ENCODE measurements at regions not wholly inside any gene's neighbourhood (a gene's known extent, or its start where the extent isn't known, plus 50 kb on each side); places are given as distances from the start of the nearest gene placed in this dataset.

GRCh38 chr1:189374816-189375215 is 1102.8 kb downstream of the BRINP3 start:
- TF ChIP-seq CREB1 (IDR thresholded peaks at IDR 0.05; ENCODE audit: low read depth) (no peak), YY1 (IDR thresholded peaks at IDR 0.05; ENCODE audit: low read depth) (no peak), EGR1 (IDR thresholded peaks at IDR 0.05) (no peak), NFIC (IDR thresholded peaks at IDR 0.05) (no peak), TEAD4 (IDR thresholded peaks at IDR 0.05) (no peak), TAF1 (IDR thresholded peaks at IDR 0.05; ENCODE audit: low read depth) (no peak), ZBTB7A (IDR thresholded peaks at IDR 0.05; ENCODE audit: low read depth) (no peak)
- TF ChIP-seq, protein P1, sequence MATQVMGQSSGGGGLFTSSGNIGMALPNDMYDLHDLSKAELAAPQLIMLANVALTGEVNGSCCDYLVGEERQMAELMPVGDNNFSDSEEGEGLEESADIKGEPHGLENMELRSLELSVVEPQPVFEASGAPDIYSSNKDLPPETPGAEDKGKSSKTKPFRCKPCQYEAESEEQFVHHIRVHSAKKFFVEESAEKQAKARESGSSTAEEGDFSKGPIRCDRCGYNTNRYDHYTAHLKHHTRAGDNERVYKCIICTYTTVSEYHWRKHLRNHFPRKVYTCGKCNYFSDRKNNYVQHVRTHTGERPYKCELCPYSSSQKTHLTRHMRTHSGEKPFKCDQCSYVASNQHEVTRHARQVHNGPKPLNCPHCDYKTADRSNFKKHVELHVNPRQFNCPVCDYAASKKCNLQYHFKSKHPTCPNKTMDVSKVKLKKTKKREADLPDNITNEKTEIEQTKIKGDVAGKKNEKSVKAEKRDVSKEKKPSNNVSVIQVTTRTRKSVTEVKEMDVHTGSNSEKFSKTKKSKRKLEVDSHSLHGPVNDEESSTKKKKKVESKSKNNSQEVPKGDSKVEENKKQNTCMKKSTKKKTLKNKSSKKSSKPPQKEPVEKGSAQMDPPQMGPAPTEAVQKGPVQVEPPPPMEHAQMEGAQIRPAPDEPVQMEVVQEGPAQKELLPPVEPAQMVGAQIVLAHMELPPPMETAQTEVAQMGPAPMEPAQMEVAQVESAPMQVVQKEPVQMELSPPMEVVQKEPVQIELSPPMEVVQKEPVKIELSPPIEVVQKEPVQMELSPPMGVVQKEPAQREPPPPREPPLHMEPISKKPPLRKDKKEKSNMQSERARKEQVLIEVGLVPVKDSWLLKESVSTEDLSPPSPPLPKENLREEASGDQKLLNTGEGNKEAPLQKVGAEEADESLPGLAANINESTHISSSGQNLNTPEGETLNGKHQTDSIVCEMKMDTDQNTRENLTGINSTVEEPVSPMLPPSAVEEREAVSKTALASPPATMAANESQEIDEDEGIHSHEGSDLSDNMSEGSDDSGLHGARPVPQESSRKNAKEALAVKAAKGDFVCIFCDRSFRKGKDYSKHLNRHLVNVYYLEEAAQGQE (IDR thresholded peaks at IDR 0.05; ENCODE audit: low read depth): no peak

DNA sequence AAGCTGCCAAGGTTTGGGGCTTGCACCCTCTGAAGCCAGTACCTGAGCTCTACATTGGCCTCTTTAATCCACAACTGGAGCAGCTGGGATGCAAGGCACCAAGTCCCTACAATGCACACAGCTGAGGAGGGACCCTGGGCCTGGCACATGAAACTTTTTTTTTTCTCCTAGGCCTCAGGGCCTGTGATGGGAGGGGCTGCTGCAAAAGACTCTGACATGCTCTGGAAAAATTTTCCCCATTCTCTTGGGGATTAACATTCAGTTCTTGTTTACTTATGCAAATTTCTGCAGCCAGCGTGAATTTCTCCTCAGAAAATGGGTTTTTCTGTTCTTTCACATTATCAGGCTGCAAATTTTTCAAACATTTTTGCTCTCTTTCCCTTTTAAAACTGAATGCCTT is 1072.2 kb downstream of the BRINP3 start:
- no peak for TF ChIP-seq CEBPB (IDR thresholded peaks at IDR 0.05)
- no peak for TF ChIP-seq TCF12 (IDR thresholded peaks at IDR 0.05; ENCODE audit: low read depth)
- no peak for TF ChIP-seq NFIC (IDR thresholded peaks at IDR 0.05)

GRCh38 chr1:189409774-189410173 is 1067.9 kb downstream of the BRINP3 start:
- TF ChIP-seq NFIC (IDR thresholded peaks at IDR 0.05): no peak
- no peak for TF ChIP-seq CEBPB (IDR thresholded peaks at IDR 0.05)
- no peak for TF ChIP-seq RAD21 (IDR thresholded peaks at IDR 0.05; ENCODE audit: low read depth)
- TF ChIP-seq EGR1 (IDR thresholded peaks at IDR 0.05): no peak
- TF ChIP-seq, protein P1 (IDR thresholded peaks at IDR 0.05; ENCODE audit: low read depth): no peak
- TF ChIP-seq USF1 (IDR thresholded peaks at IDR 0.05): no peak
- TF ChIP-seq EP300 (IDR thresholded peaks at IDR 0.05; ENCODE audit: borderline replicate concordance): no peak
- TF ChIP-seq ZBTB7A (IDR thresholded peaks at IDR 0.05; ENCODE audit: low read depth): no peak
- TF ChIP-seq MAX (IDR thresholded peaks at IDR 0.05): no peak
- TF ChIP-seq YY1 (IDR thresholded peaks at IDR 0.05; ENCODE audit: low read depth): no peak
- no peak for TF ChIP-seq TEAD4 (IDR thresholded peaks at IDR 0.05)
- no peak for TF ChIP-seq CREB1 (IDR thresholded peaks at IDR 0.05; ENCODE audit: low read depth)
- no peak for TF ChIP-seq TCF12 (IDR thresholded peaks at IDR 0.05; ENCODE audit: low read depth)
- TF ChIP-seq TAF1 (IDR thresholded peaks at IDR 0.05; ENCODE audit: low read depth): no peak
- no peak for TF ChIP-seq FOXM1 (IDR thresholded peaks at IDR 0.05; ENCODE audit: borderline replicate concordance, low read depth)

DNA sequence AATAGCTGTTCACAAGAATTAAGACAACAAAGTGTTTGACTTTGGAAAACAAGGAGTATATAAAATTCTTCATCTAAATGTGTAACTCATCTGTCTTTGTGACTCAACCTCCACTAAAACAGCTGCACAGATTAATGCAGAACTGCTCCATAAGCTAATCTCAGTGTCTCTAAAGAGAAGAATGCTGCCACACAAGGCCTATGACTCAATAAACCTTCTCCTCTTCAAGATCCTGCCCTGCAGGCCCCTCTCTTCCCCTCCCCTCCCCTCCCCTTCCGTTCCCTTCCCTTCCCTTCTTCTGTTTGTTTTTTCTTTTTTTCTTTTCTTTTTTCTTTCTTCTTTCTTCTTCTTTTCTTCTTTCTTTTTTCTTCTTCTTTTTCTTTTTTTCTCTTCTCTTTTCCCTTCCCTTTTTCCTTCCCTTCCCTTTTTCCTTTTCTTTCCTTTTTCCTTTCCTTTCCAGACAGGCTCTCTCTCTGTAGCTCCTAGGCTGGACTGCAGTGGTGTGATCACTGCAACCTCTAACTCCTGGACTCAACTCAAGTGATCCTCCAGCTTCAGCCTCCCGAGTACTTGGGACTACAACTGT is 1052.8 kb downstream of the BRINP3 start:
- TF ChIP-seq CREB1 (IDR thresholded peaks at IDR 0.05; ENCODE audit: low read depth): no peak
- TF ChIP-seq, protein P1 (IDR thresholded peaks at IDR 0.05; ENCODE audit: low read depth): no peak
- TF ChIP-seq TEAD4 (IDR thresholded peaks at IDR 0.05): no peak
- no peak for TF ChIP-seq NFIC (IDR thresholded peaks at IDR 0.05)
- no peak for TF ChIP-seq MAX (IDR thresholded peaks at IDR 0.05)
- TF ChIP-seq EGR1 (IDR thresholded peaks at IDR 0.05): no peak
- TF ChIP-seq ZBTB7A (IDR thresholded peaks at IDR 0.05; ENCODE audit: low read depth): no peak
- no peak for TF ChIP-seq RAD21 (IDR thresholded peaks at IDR 0.05; ENCODE audit: low read depth)
- TF ChIP-seq TCF12 (IDR thresholded peaks at IDR 0.05; ENCODE audit: low read depth): no peak
- no peak for TF ChIP-seq TAF1 (IDR thresholded peaks at IDR 0.05; ENCODE audit: low read depth)

GRCh38 chr1:189429610-189430009 is 1048.1 kb downstream of the BRINP3 start:
- TF ChIP-seq TEAD4 (IDR thresholded peaks at IDR 0.05) (no peak), CEBPB (IDR thresholded peaks at IDR 0.05) (no peak), RAD21 (IDR thresholded peaks at IDR 0.05; ENCODE audit: low read depth) (peak; percentile 80), CREB1 (IDR thresholded peaks at IDR 0.05; ENCODE audit: low read depth) (no peak)
- TF ChIP-seq, protein P1 (IDR thresholded peaks at IDR 0.05; ENCODE audit: low read depth): no peak
